ENCODE measurements at regions not wholly inside any gene's neighbourhood (a gene's known extent, or its start where the extent isn't known, plus 50 kb on each side); places are given as distances from the start of the nearest gene placed in this dataset.

GRCh38 chr5:5018578-5018970, 121.6 kb upstream of the ADAMTS16 start:
- Histone ChIP-seq H3K4me1 (no peaks in the 10 kb centered on the region), H3K27ac (no peak overlapping the region), H3K4me3 (no peak overlapping the region), H3K36me3 (no peaks in the 10 kb centered on the region), H3K9me3 (no peaks in the 10 kb centered on the region), H3K27me3 (no peaks in the 10 kb centered on the region)
- intact Hi-C loops (cut with DNase I): no loop called here
- DNase-seq (ENCODE audit: low spot score in 2 of 2): no peak
- no peak for TF ChIP-seq CTCF (IDR thresholded peaks at IDR 0.05)

GRCh38 chr5:5021436-5021835, 118.7 kb upstream of the ADAMTS16 start:
- DNase-seq (ENCODE audit: low spot score in 2 of 2): no peak
- no peak overlapping the region for H3K27ac ChIP-seq

GRCh38 chr5:5025098-5025773, 114.9 kb upstream of the ADAMTS16 start:
- no peaks in the 10 kb centered on the region for H3K36me3 ChIP-seq
- no peaks in the 10 kb centered on the region for H3K4me1 ChIP-seq
- H3K27me3 ChIP-seq: no peaks in the 10 kb centered on the region
- TF ChIP-seq CTCF (IDR thresholded peaks at IDR 0.05): no peak
- no peak overlapping the region for H3K4me3 ChIP-seq
- DNase-seq (ENCODE audit: low spot score in 2 of 2): no peak
- intact Hi-C loops (cut with DNase I): no loop called here
- no peaks in the 10 kb centered on the region for H3K9me3 ChIP-seq
- no peak overlapping the region for H3K27ac ChIP-seq

More at GRCh38 chr5:5021436-5021835, 118.7 kb upstream of the ADAMTS16 start:
- Histone ChIP-seq H3K27me3 (no peaks in the 10 kb centered on the region), H3K4me3 (no peak overlapping the region), H3K9me3 (no peaks in the 10 kb centered on the region), H3K36me3 (no peaks in the 10 kb centered on the region), H3K4me1 (no peaks in the 10 kb centered on the region)
- intact Hi-C loops (cut with DNase I): no loop called here
- no peak for TF ChIP-seq CTCF (IDR thresholded peaks at IDR 0.05)

GRCh38 chr5:5025774-5026408, 114.2 kb upstream of the ADAMTS16 start:
- H3K36me3 ChIP-seq: no peaks in the 10 kb centered on the region
- intact Hi-C loops (cut with DNase I): no loop called here

GRCh38 chr5:5026409-5026785, 113.7 kb upstream of the ADAMTS16 start:
- Histone ChIP-seq H3K4me1 (no peaks in the 10 kb centered on the region), H3K4me3 (no peak overlapping the region), H3K36me3 (no peaks in the 10 kb centered on the region), H3K27me3 (no peaks in the 10 kb centered on the region), H3K27ac (no peak overlapping the region), H3K9me3 (no peaks in the 10 kb centered on the region)
- no peak for TF ChIP-seq CTCF (IDR thresholded peaks at IDR 0.05)
- intact Hi-C loops (cut with DNase I): no loop called here
- no peak for DNase-seq (ENCODE audit: low spot score in 2 of 2)

More at GRCh38 chr5:5025774-5026408, 114.2 kb upstream of the ADAMTS16 start:
- no peak for TF ChIP-seq CTCF (IDR thresholded peaks at IDR 0.05)
- H3K4me3 ChIP-seq: no peak overlapping the region
- no peaks in the 10 kb centered on the region for H3K4me1 ChIP-seq
- no peak overlapping the region for H3K27ac ChIP-seq
- H3K27me3 ChIP-seq: no peaks in the 10 kb centered on the region
- no peak for DNase-seq (ENCODE audit: low spot score in 2 of 2)
- H3K9me3 ChIP-seq: no peaks in the 10 kb centered on the region
